ENCODE measurements at regions not wholly inside any gene's neighbourhood (a gene's known extent, or its start where the extent isn't known, plus 50 kb on each side); places are given as distances from the start of the nearest gene placed in this dataset.

DNA sequence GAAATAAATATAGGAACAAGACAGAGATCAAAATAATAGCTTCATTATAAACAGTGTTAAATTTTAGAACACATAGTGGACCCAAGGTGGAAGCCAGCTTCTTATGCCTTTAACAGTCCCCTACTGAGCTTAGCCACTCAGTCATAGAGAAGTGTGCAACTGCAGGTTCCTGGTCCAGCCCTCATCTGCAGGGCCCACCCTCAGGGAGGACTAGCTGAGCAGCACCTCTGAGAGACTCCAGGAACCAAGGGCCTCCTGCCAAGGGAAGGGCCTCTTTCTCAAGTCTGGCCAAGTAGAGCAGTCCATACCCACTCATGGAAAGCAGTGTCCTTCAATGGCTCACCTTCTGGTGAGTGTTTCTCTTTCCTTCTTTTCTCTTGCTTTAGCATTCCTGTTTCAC, 173.7 kb upstream of the PRPS1L1 start:
- no peaks in the 10 kb centered on the region for H3K9me3 Mint-ChIP-seq (ENCODE audit: unreplicated experiment)
- no peak overlapping the region for H3K4me3 Mint-ChIP-seq (ENCODE audit: unreplicated experiment)
- no peak for DNase-seq
- no peaks in the 10 kb centered on the region for H3K36me3 Mint-ChIP-seq (ENCODE audit: unreplicated experiment)
- no peaks in the 10 kb centered on the region for H3K27me3 Mint-ChIP-seq (ENCODE audit: unreplicated experiment)
- no peak overlapping the region for H3K27ac Mint-ChIP-seq (ENCODE audit: unreplicated experiment)
- no peaks in the 10 kb centered on the region for H3K4me1 Mint-ChIP-seq (ENCODE audit: low read depth, unreplicated experiment)
- TF ChIP-seq, protein P1, sequence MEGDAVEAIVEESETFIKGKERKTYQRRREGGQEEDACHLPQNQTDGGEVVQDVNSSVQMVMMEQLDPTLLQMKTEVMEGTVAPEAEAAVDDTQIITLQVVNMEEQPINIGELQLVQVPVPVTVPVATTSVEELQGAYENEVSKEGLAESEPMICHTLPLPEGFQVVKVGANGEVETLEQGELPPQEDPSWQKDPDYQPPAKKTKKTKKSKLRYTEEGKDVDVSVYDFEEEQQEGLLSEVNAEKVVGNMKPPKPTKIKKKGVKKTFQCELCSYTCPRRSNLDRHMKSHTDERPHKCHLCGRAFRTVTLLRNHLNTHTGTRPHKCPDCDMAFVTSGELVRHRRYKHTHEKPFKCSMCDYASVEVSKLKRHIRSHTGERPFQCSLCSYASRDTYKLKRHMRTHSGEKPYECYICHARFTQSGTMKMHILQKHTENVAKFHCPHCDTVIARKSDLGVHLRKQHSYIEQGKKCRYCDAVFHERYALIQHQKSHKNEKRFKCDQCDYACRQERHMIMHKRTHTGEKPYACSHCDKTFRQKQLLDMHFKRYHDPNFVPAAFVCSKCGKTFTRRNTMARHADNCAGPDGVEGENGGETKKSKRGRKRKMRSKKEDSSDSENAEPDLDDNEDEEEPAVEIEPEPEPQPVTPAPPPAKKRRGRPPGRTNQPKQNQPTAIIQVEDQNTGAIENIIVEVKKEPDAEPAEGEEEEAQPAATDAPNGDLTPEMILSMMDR (IDR thresholded peaks at IDR 0.05; ENCODE audit: partially characterized antibody, unreplicated experiment), result no peak

DNA sequence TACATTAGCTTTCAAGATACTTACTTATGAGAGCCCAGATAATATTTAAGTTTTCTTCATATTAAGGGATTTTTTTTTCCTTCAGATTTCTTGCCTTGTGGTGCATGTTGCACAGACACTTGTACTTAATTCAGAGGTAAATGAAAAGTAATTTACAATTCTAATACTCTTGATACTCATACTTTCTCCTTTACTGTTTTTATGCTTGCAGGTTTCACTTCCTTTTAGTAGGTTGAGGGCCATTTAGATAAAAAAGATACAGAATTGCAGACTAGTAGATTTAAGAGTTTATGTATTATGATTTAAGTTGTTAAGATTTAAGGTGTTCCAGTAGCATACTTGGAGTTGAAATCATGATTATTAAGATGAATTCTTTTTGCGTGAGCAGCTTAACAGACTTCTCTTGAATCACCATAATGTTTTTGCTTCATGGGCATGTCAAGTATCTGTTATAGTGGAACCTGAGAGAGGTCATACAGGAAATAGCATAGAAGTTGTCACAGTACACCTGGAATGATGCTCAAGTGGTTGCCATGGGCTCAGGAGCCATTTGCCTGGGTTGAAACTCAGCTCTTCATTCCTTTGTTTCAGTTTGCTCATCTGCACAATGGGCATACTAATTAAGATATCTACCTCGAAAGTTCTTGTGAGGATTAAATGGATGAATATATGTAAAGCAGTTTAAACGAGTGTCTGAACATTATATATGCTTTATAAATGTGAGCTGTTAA, 174.8 kb upstream of the PRPS1L1 start:
- DNase-seq, result no peak
- TF ChIP-seq, protein P1 (IDR thresholded peaks at IDR 0.05; ENCODE audit: partially characterized antibody, unreplicated experiment), result no peak
- no peak overlapping the region for H3K27ac Mint-ChIP-seq (ENCODE audit: unreplicated experiment)
- H3K27me3 Mint-ChIP-seq (ENCODE audit: unreplicated experiment), result no peaks in the 10 kb centered on the region
- no peaks in the 10 kb centered on the region for H3K36me3 Mint-ChIP-seq (ENCODE audit: unreplicated experiment)
- H3K4me1 Mint-ChIP-seq (ENCODE audit: low read depth, unreplicated experiment), result no peaks in the 10 kb centered on the region
- no peaks in the 10 kb centered on the region for H3K9me3 Mint-ChIP-seq (ENCODE audit: unreplicated experiment)
- H3K4me3 Mint-ChIP-seq (ENCODE audit: unreplicated experiment), result no peak overlapping the region

DNA sequence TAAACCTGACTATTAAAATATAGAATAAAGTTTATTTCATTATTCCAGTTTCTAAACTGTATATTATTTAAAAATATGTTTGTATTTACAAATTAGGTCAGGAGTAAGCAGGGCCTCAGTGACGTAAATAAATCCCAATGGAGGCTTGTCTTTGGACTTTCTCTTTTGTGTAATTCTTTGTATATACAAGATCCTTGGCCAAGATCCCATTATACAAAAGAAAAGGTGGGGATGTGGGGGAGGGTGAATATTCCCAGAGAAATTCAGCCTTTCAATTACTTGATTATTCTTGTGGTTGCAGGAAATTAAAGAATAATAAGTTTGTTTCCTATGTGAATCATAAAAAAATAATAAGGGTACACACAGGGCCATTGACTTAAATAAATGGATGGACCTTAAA, 178.7 kb upstream of the PRPS1L1 start:
- TF ChIP-seq, protein P1 (IDR thresholded peaks at IDR 0.05; ENCODE audit: partially characterized antibody, unreplicated experiment), result no peak
- no peak for DNase-seq
- H3K36me3 Mint-ChIP-seq (ENCODE audit: unreplicated experiment), result no peaks in the 10 kb centered on the region
- no peaks in the 10 kb centered on the region for H3K9me3 Mint-ChIP-seq (ENCODE audit: unreplicated experiment)
- H3K4me3 Mint-ChIP-seq (ENCODE audit: unreplicated experiment), result no peak overlapping the region
- H3K4me1 Mint-ChIP-seq (ENCODE audit: low read depth, unreplicated experiment), result peaks cover under 1% of the 10 kb centered on the region
- H3K27me3 Mint-ChIP-seq (ENCODE audit: unreplicated experiment), result no peaks in the 10 kb centered on the region
- no peak overlapping the region for H3K27ac Mint-ChIP-seq (ENCODE audit: unreplicated experiment)

DNA sequence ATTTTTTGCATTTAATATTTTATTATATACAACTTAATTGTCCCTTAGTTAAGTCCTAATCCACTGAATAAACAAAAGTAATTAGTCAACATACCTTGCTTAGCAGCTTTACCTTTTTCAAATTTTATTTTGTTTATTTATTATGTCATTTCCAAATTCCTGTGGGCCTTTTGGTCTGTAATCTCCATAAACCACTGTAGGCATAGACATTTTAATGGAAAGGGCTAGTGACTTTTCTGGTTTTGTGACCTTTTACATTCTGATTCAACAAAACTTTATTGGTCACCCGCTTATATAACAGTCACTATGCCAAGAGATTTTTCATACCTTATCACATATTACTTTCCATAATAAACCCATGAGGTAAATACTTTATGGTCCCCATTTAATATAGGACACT, 181.3 kb upstream of the PRPS1L1 start:
- no peak overlapping the region for H3K27ac Mint-ChIP-seq (ENCODE audit: unreplicated experiment)
- no peak for DNase-seq
- TF ChIP-seq, protein P1 (IDR thresholded peaks at IDR 0.05; ENCODE audit: partially characterized antibody, unreplicated experiment), result no peak
- no peaks in the 10 kb centered on the region for H3K27me3 Mint-ChIP-seq (ENCODE audit: unreplicated experiment)
- peaks cover 20% of the 10 kb centered on the region for H3K4me1 Mint-ChIP-seq (ENCODE audit: low read depth, unreplicated experiment)
- H3K4me3 Mint-ChIP-seq (ENCODE audit: unreplicated experiment), result no peak overlapping the region
- H3K9me3 Mint-ChIP-seq (ENCODE audit: unreplicated experiment), result no peaks in the 10 kb centered on the region
- no peaks in the 10 kb centered on the region for H3K36me3 Mint-ChIP-seq (ENCODE audit: unreplicated experiment)

DNA sequence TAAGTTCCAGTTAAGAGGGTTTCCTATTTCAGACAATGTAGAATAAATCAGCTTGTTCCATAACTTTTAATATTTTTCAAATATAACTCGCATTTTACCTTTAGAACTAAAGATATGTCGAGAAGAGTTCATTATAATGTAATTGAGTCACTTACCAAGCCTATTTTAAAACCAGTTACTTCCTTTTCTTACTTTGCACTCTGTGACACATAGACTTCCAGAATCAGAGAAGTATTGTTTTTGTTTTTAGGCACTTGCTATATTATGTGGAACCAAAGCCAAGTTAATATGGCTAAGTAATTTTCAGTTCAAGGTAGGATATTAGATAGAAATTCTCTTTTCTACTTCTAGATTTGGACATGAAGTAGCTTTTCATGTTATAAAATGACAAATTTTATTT, 182.7 kb upstream of the PRPS1L1 start:
- H3K4me1 Mint-ChIP-seq (ENCODE audit: low read depth, unreplicated experiment), result peaks cover 20% of the 10 kb centered on the region
- no peaks in the 10 kb centered on the region for H3K36me3 Mint-ChIP-seq (ENCODE audit: unreplicated experiment)
- DNase-seq, result no peak
- H3K4me3 Mint-ChIP-seq (ENCODE audit: unreplicated experiment), result no peak overlapping the region
- no peak overlapping the region for H3K27ac Mint-ChIP-seq (ENCODE audit: unreplicated experiment)
- no peaks in the 10 kb centered on the region for H3K9me3 Mint-ChIP-seq (ENCODE audit: unreplicated experiment)
- no peaks in the 10 kb centered on the region for H3K27me3 Mint-ChIP-seq (ENCODE audit: unreplicated experiment)
- TF ChIP-seq, protein P1 (IDR thresholded peaks at IDR 0.05; ENCODE audit: partially characterized antibody, unreplicated experiment), result no peak

Data from glutamatergic neuron (in vitro differentiated cells).